HG03354 (cell line): ENCODE measurements at regions not wholly inside any gene's neighbourhood (a gene's known extent, or its start where the extent isn't known, plus 50 kb on each side); places are given as distances from the start of the nearest gene placed in this dataset.
A peak's percentile ranks its signal among the peaks of the same experiment; 100 is the strongest.
"Not testable (repeated sequence)": the region's sequence is repeated elsewhere in the genome, so short reads cannot be mapped to it uniquely, and the experiment has no call there.

Experiments
- ATAC-seq: cut with Tn5 transposase; IDR thresholded peaks from one replicate; pipeline ENCODE4 v1.9.1; 2021; ENCODE audit warnings: mild to moderate bottlenecking; ENCODE audit not compliant: unreplicated experiment, poor library complexity, severe bottlenecking

DNA sequence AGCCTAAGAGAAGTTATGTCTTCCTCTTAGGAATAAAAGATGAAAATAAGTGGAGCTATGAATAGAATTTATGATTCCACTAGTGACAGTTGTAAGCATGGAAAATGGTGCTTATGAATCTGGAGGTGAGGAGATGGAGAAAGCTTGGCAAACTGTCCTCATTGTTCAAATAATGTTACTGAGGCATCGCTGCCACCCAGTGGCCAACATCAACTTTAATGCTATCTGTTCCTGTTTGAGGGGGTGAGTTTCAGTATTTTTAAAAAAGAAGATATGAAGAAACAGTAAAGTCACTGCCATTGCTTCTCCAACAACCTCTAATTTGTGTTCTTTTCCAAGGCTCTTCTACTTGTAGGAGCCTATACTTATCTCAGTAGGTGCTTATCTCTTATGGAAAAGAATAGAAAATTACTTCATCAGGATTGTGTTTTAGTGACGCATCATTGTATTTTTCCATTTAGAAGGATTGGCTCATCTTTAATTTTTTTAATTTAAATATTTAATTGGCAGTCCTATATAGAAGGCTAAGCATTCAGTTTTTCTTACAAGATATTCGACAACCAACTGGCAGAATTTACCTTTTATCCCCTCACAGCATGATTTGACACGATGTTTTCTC is 260.4 kb upstream of the P2RY1 start:
- peak; percentile 80 for ATAC-seq

DNA sequence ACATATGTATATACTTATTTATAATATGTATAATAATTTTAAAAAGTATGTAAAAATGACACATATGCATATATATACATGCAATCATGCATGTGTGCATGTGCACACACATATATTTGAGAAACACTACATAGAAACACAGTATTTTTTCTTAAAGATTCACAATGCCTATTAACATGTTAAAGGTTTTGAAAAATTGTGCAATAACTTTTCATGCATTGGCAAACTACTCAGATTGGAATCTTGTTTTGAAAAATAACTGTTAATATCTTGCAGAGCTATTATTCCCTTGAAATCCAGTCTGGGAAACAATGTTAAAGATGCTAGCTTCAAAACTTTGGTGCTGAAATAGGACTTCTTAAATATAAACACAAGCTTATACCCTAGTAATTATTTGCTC is 256.2 kb upstream of the P2RY1 start:
- ATAC-seq, result no peak

DNA sequence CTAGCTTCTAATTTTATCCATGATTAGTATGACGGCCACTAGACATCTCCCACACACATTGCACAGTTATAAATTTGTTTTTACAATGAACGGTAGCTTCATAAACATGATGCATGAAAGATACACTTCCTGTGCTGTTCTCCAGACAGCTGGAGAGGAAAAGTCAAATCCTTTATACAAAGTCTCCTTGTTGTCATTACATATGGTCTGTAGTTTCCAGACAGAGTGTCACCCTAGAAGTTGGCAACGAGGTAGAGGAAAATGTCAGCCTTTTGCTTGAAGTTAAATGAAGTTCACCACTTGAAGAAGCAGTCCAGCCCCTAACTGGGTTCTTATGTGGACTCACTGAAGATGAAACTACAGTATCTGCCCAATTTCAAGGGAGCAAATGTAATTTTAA is 253.0 kb upstream of the P2RY1 start:
- ATAC-seq, result no peak

DNA sequence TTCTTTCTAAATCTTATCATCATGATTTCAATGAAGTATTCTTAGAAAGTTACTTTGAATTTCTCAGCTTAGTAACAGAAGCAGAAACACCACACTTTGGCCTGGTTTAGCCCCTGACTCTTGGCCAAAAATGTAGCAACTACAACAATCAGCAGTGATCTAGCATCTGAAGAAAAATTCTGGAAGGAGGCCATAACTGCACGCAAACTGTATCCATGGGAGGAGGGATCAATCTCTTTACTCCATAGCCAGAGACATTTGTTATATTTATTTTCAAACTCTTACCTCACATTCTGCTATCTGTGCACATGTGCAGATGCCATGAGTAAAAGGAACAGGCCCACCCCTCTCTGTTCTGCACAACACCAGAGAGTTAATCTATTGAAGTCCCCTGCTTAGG is 251.0 kb upstream of the P2RY1 start:
- no peak for ATAC-seq

DNA sequence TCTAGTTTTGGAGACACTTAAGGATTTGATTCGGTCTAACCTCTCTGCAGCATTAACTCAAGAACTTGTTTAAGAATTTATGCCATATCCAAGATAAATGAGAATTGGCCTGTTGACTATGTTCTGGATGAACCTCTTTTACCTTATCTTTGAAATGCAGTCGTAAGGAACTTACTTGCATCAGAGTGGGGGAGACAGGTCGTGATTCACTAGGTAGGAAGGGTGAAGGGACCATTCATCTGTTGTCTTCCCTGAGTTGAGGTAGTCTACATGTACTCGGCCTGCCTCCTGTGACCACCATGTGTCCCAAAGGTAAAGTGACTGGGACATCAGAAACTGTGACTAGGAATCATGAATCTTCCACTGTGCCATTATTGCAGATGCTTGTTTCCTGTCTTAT is 248.0 kb upstream of the P2RY1 start:
- no peak for ATAC-seq

DNA sequence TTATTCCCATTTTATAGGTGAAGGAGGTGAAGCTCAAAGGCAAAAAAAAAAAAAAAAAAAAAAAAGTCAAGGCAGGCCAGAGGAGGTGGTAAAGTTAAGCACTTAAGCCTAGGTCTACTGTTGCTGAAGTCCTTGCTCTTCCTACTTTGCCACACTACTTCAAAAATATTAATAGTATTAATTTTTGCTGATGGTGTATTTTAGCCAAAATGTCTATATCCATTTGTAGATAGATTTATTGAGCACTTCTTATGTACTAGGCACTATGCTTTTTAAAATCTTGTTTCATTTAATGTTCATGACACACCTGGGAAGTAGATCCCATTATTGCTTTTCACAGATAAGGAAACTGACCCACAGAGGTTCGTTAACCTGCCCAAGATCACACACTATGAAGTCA is 247.1 kb upstream of the P2RY1 start:
- ATAC-seq, result no peak

DNA sequence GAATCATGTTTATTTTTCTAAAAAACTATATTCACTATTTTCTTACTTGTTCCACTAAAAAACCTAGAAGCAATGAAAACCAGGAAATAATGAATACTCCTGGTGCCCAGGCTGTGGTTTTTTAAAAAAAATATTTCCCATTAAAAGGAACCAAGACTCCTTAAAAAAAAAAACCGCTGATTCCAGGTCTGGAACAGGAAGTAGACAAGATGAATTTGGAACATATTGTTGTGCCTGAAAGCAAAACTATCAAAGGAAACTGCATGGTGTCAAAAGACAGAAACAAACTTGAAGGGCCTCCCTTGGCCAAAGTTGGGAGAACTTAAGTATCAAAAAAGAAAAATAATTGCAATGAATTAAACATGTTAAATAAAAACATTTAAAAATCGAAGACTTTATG is 245.3 kb upstream of the P2RY1 start:
- no peak for ATAC-seq

DNA sequence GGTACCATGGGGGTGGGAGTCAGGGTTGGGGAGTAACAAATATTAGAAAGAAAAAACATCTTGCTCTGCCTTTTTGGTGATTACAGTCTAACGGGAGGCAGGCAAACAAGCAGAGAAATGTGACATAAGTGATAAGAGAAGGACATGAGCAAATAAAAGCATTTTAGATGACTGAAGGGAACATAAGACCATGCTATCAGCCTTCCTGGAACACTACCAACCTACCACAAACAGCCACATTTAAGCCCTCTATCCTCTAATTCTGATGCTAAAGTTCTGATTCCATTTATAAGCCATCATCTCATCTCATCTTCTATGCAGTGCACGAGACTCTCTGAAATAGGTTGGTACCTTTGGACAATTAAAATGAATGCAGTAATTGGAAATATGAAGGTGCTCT is 243.4 kb upstream of the P2RY1 start:
- no peak for ATAC-seq

DNA sequence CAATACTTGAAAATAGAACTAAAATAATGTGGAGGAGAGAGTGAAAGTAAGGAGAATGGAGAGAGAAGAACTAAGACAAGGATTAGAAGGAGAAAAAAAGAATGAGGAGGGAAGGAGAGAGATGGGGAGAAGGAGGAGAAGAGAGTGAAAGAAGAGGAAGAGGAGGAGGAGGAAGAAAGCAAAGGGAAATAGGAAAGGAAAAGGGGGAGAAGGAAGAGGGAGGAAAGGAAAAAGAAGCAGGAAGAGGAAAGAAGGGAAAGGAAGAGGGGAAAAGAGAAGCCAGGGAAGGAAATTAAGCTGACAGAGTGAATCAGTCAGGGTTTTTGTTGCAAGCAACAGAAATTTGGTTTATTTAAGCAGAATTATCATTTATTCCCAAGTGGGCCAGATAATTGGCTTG is 241.7 kb upstream of the P2RY1 start:
- ATAC-seq, result no peak

DNA sequence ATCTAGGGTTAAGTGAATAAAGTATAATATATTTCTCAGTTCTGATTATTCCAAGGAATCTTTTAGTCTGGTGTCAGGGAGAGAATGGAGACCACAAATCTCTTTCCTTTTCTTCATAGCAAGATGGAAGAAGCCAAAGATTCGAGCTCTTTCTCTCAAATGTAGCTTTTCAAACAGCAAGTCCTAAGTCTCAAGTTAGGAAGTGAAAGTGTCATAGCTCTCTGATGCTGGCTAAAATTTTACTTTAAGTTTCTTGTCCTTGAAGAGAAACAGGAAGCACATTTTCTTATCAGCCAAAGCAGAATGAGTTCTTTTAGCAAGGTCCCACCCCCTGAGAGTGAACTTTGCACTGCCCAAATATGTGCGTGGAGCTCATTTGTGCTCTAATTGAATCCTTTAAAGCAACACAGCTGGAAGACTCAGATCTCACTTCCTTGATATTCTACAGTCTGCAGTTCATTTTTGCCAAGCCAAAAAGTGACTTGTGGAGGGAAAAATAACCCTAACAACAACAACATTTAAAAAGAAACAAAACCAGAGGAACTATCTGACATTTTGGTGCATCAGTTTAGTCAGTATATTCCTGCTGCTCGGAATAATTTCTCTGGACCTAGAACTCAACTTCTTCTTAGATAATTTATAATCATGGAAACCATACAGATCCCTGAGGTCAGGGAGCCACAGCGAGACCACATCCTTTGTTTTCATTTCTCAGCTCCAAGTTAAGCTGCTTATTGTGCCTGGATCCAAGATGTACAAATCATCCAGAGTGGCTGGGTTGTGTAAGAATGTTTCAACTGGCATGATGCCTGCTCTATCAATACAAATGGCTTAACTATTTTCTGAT is 238.7 kb upstream of the P2RY1 start:
- ATAC-seq, result peak; percentile 100

DNA sequence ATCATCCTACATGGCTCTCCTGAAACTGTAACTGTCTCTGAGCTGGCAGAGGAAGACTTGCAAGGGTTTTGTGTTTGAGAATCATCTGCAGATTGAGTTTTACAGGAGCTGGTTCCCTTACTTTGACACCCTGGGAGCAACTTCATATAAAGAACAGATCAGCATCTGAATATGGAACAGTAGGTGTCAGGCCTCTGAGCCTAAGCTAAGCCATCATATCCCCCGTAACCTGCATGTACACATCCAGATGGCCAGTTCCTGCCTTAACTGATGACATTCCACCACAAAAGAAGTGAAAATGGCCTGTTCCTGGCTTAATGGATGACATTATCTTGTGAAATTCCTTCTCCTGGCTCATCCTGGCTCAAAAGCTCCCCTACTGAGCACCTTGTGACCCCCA is 238.1 kb upstream of the P2RY1 start:
- not testable (repeated sequence) for ATAC-seq

DNA sequence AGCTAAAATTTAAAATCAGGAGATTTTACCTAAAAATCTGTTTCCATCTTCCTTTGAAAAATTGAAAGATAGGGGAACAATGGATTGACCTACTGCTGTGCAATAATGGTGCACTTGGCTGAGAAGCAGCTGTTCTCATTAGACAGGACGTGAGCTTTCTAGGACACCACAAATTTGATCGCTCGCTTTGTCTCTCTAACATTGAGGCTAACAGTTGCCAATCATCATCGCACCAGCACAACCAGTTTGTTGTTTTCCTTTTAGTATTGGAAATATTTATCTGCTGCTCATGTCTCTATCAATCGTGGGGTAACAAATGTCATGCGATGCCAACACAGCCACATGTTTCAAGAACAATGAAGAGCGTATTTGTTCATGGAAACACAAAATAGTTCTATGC is 228.8 kb upstream of the P2RY1 start:
- no peak for ATAC-seq

DNA sequence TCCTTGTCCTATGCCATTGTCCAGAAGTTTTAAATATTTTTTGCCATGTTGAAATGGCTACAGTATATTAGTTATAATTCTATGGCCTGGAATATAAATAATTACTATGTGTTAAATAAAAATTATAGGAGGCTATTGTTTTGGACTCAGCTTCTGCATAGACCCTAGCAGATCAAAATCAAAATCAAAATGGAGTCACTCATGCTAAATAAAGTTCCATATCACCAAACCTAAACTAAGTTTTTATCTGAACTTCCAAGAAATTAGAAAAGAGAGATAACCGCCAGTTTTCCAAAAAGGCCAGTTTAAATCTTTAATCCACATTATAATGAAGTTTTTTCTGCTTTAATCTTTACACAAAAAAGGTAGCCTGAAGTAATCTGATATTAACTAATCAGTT is 227.8 kb upstream of the P2RY1 start:
- no peak for ATAC-seq

DNA sequence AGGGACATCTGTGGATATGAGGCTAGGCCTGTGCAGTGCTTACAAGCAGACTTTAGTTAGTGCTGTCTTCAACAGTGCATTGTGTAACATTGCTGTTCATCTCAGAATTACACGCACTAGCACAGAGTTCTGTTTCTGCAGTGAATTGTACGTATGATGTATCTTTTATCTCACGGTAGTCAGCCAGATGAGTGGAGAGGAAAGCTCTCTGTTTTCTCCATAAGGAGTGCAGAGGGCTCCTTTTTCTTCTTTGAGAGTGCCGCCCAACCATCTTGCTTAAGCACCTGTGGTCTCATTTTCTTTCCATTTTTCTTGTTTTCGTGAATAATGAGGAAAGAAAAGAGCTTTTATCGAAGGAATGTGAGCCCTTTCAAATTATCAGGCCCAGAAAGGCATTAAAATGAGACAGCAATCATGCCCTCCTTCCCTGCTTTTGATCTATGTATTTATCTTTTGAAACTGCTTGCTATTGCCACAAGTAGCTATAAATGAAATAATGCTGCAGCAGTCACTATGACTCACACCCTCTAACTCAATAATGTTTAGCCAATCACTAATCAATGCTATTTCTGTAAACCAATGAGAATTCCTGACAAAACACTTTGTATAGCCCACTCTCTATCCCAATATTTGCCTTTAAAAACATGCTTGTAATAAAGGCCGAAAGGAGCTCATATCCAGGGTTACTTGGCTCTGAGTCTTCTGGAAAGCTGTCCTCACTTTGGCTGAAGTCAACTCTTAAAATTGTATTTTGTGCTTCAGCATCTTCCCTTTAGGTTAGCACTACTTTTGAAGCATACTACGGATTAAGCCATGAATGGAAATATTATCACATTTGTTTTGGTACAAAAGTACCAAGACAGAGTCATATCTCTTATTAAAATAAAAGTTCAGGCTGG is 226.0 kb upstream of the P2RY1 start:
- no peak for ATAC-seq

DNA sequence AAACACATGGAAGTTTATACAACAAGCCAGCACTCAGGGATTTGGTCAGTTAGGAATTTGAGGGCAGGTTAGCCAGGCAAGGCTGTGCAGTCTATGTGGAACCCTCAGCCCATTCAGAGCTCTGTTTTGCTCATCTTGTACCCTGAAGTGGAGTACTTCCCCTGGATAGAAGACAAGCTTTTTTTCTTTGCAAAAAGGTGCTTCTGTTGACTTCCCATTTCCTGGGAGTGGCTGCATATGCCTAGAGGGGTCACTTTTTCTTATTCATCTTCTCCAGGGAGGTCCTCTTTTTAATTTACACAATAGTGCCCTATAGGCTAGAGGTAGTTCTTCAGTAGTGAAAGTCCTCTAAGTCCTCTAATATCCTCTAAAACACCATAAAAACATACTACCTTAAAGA is 225.0 kb upstream of the P2RY1 start:
- no peak for ATAC-seq

DNA sequence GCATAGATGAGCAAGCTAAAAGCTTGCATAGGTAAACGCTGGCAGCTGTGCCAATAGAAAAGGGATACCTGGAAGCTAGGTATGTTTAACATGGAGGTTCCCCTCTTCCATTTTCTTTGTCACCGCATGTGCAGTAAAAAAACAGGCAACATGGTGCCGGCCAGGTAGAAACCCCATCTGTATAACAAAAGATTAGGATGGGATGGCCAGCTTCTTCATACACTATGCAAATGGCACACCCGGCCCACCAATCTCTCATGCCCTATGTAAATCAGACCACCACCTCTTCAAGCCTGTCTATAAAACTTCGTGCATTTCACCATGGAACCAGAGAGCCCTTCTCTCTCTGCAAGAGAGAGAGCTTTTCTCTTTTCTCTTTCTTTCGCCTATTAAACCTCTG is 224.3 kb upstream of the P2RY1 start:
- no peak for ATAC-seq

DNA sequence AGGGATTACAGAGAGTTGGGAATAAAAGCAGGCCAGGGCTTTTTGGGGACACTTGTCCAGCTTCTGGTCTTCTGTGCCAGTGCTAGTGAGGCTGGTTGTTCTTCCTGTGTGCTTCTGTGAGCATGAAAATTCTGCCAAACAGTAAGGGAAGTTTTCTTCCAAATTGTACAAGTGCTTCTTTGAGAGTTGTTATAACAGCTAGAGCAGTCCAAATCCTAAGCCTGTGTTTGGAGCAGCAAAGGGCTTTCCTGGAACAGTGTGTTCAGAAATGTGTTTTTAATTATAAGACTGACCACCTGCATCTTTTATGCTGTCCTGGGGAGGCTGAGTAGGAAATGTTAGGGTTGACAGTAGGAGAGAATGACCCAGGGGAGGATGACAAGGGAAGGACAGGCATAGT is 223.0 kb upstream of the P2RY1 start:
- ATAC-seq, result no peak

DNA sequence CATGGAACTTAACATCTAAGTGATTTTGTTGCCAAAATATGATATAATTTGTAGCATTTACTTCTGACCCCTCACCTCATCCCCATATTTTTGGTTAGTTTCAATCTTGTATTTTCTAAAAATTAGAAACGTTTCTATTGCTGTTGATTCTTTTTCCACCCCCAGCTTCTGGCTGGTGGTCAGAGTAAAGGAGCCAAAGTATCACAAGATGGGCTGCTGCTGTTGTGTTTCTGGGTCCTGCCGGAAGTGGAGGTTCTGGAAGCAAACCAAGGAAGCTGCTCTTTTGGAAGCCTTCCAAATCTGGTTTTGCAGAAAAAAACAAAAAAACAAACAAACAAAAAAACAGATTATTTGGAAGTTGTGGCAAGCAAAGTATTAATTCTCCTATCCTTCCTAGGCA is 221.1 kb upstream of the P2RY1 start:
- ATAC-seq, result no peak

DNA sequence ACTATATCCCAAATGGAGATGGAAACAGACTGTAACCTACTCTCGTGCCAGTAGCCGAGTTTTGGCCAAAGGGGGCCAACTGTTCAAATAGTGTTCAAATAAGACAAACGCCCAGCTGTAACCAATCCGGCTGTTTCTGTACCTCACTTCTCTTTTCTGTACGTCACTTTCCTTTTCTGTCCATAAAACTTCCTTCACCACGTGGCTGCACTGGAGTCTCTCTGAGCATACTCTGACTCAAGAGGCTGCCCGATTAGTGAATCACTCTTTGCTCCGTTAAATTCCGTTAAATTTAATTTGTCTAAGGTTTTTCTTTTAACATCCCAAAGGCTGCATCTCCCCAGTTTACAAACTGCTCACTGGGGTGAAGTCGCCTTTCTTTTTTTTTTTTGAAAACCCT is 219.2 kb upstream of the P2RY1 start:
- no peak for ATAC-seq

DNA sequence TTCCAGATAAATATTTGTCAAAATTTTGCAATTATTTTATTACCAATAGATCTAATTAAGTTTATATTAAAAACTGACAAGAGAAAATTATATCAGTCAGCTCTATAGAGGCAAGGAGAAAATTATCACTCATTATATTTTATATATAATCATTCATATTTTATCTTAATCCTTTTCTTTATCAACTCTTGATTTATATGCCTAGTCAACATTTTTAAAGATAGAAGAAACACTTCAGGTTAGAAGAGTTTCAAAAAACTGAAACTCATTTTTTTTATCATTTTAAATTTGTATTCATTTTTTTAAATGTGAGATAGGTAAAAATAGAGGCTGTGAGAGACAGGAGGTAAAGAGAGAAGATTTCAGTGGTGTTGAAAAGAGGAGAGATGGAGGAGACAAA is 217.3 kb upstream of the P2RY1 start:
- no peak for ATAC-seq

DNA sequence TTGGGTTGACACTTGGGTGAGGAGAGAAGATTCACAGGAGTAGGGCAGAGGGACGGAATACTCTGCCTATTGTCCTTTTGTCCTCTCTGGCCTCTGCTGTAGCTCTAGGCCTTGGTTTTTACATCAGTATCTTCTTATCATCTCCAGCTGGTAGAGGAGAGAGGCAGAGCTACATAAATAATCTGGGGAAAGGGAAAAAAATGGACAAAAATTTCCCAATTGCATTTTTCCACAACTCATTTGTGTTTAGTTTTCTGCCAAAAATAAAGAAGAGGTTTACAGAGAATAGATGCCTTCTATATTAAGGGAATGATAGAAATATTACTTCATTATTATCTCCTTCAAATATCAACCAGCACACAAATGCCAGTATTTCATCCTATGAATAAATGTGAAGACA is 216.4 kb upstream of the P2RY1 start:
- no peak for ATAC-seq
